ENCODE measurements at regions not wholly inside any gene's neighbourhood (a gene's known extent, or its start where the extent isn't known, plus 50 kb on each side); places are given as distances from the start of the nearest gene placed in this dataset.

DNA sequence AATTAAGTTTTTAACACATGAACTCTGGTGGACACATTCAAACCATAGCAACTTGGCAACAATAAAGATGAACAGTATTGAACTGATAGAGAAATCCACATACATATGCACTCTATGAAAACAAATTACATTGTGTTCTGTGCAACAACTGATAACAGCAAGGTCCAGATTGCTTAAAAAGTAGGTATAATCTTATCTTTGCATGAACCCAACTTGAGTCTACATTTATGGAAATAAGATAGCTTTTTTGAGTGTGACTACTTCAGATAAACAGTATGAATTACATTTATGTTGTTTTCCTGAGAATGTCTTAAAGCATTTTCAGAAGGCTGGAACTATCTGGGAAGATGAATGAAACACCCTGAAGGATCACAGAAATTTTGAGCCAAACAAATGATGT, 212.6 kb upstream of the GK2 start:
- TF ChIP-seq, protein P1, sequence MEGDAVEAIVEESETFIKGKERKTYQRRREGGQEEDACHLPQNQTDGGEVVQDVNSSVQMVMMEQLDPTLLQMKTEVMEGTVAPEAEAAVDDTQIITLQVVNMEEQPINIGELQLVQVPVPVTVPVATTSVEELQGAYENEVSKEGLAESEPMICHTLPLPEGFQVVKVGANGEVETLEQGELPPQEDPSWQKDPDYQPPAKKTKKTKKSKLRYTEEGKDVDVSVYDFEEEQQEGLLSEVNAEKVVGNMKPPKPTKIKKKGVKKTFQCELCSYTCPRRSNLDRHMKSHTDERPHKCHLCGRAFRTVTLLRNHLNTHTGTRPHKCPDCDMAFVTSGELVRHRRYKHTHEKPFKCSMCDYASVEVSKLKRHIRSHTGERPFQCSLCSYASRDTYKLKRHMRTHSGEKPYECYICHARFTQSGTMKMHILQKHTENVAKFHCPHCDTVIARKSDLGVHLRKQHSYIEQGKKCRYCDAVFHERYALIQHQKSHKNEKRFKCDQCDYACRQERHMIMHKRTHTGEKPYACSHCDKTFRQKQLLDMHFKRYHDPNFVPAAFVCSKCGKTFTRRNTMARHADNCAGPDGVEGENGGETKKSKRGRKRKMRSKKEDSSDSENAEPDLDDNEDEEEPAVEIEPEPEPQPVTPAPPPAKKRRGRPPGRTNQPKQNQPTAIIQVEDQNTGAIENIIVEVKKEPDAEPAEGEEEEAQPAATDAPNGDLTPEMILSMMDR (IDR thresholded peaks at IDR 0.05), result no peak
- TF ChIP-seq EP300 (IDR thresholded peaks at IDR 0.05), result no peak
- no peak for TF ChIP-seq POLR2A (IDR thresholded peaks at IDR 0.05)
- TF ChIP-seq POLR2AphosphoS5 (IDR thresholded peaks at IDR 0.05), result no peak

All from sigmoid colon (tissue), 4 donors.